ENCODE measurements at regions not wholly inside any gene's neighbourhood (a gene's known extent, or its start where the extent isn't known, plus 50 kb on each side); places are given as distances from the start of the nearest gene placed in this dataset.

DNA sequence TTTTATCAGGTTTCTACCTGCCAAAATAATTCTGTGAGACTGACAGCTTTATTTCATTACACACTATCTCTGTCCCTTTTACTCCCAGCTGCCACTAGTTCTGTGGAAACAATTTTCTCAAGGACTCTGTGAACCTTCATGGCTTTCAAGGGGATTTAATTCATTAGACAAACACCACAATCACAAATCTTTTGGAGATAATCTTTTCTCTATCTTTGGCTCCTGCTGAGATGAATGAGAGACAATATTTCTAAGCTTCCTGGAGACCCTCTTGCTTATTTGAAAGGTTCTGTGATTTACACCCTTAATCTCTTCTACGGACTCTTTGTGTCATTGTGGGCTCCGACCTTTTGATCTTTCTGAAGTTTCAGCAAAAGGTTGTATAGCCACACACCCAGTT, 222.6 kb downstream of the PRDM9 start:
- Histone ChIP-seq H3K27ac (ENCODE audit: poor library complexity, severe bottlenecking) (no peak overlapping the region), H3K4me3 (ENCODE audit: severe bottlenecking) (no peak overlapping the region), H3K9me3 (ENCODE audit: severe bottlenecking) (no peaks in the 10 kb centered on the region), H3K36me3 (ENCODE audit: low read depth) (no peaks in the 10 kb centered on the region), H3K27me3 (ENCODE audit: insufficient read depth, poor library complexity, severe bottlenecking) (no peaks in the 10 kb centered on the region), H3K4me1 (ENCODE audit: insufficient read depth, poor library complexity, severe bottlenecking) (peaks cover 7% of the 10 kb centered on the region)
- ATAC-seq (ENCODE audit: low read depth) (no peak), DNase-seq (ENCODE audit: low spot score) (no peak)
- TF ChIP-seq, protein P1, sequence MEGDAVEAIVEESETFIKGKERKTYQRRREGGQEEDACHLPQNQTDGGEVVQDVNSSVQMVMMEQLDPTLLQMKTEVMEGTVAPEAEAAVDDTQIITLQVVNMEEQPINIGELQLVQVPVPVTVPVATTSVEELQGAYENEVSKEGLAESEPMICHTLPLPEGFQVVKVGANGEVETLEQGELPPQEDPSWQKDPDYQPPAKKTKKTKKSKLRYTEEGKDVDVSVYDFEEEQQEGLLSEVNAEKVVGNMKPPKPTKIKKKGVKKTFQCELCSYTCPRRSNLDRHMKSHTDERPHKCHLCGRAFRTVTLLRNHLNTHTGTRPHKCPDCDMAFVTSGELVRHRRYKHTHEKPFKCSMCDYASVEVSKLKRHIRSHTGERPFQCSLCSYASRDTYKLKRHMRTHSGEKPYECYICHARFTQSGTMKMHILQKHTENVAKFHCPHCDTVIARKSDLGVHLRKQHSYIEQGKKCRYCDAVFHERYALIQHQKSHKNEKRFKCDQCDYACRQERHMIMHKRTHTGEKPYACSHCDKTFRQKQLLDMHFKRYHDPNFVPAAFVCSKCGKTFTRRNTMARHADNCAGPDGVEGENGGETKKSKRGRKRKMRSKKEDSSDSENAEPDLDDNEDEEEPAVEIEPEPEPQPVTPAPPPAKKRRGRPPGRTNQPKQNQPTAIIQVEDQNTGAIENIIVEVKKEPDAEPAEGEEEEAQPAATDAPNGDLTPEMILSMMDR (IDR thresholded peaks at IDR 0.05; ENCODE audit: poor library complexity, severe bottlenecking) = no peak

DNA sequence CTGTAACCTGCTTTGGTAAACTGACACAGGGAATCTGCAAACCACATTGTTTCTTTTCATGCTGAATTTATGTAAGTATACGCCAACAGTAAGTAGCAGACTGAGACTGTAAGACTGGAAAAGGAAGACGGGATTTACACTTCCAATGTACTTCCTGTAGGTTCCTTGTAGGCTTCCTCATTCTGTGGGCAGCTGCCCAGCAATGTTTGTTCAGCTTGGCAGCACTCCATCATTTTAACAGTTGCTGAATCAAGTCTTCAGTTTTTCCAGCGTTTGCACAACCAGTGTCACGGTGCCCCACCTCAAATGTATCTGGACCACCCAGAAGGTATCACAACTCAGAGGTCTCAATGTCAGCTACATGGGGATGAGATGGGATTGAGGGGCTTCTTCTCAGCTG, 232.6 kb downstream of the PRDM9 start:
- no peaks in the 10 kb centered on the region for H3K4me1 ChIP-seq (ENCODE audit: insufficient read depth, poor library complexity, severe bottlenecking)
- H3K27ac ChIP-seq (ENCODE audit: poor library complexity, severe bottlenecking) = no peak overlapping the region
- TF ChIP-seq, protein P1 (IDR thresholded peaks at IDR 0.05; ENCODE audit: poor library complexity, severe bottlenecking) = no peak
- H3K27me3 ChIP-seq (ENCODE audit: insufficient read depth, poor library complexity, severe bottlenecking) = no peaks in the 10 kb centered on the region
- DNase-seq (ENCODE audit: low spot score) (no peak), ATAC-seq (ENCODE audit: low read depth) (no peak)
- H3K4me3 ChIP-seq (ENCODE audit: severe bottlenecking) = no peak overlapping the region
- no peaks in the 10 kb centered on the region for H3K36me3 ChIP-seq (ENCODE audit: low read depth)
- no peaks in the 10 kb centered on the region for H3K9me3 ChIP-seq (ENCODE audit: severe bottlenecking)

DNA sequence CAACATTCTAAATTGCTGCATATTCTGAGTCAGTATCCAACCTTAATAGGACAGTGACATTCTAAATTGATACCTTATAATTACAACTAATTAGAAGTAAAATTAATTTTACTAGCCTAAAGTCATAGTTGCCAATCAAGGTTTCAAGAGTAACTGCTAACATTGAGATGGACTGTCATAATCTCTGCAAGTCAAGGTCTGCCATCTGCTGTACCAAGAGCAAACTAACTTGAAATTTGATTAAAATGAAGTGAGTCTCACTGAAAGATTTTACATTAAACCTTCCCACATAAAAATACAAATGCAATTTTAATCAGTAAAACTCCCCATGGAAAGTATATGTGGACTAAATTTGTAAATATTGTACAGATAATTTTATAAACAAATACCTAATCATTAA, 235.3 kb downstream of the PRDM9 start:
- no peaks in the 10 kb centered on the region for H3K4me1 ChIP-seq (ENCODE audit: insufficient read depth, poor library complexity, severe bottlenecking)
- no peaks in the 10 kb centered on the region for H3K36me3 ChIP-seq (ENCODE audit: low read depth)
- H3K4me3 ChIP-seq (ENCODE audit: severe bottlenecking) = no peak overlapping the region
- no peak for ATAC-seq (ENCODE audit: low read depth)
- TF ChIP-seq, protein P1 (IDR thresholded peaks at IDR 0.05; ENCODE audit: poor library complexity, severe bottlenecking) = peak; percentile 54
- no peaks in the 10 kb centered on the region for H3K27me3 ChIP-seq (ENCODE audit: insufficient read depth, poor library complexity, severe bottlenecking)
- H3K27ac ChIP-seq (ENCODE audit: poor library complexity, severe bottlenecking) = no peak overlapping the region
- H3K9me3 ChIP-seq (ENCODE audit: severe bottlenecking) = no peaks in the 10 kb centered on the region
- no peak for DNase-seq (ENCODE audit: low spot score)

DNA sequence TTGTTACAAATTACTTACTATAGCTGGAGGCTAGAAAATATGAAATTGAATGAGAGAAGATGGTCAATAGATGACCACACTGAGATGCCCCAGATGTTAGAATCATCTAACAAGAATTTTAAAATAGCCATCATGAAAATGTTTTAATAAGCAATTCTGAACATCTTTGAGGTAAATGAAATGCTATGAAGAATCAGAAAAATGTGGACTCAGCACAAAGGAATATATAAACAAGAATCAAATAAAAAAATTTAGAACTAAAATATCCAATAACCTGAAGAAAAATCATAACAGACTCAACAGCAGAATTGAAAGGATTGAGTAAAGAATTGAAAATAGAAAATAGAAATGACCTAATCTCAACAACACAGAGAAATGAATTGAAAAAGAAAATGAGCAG, 248.5 kb downstream of the PRDM9 start:
- no peak overlapping the region for H3K27ac ChIP-seq (ENCODE audit: poor library complexity, severe bottlenecking)
- TF ChIP-seq, protein P1 (IDR thresholded peaks at IDR 0.05; ENCODE audit: poor library complexity, severe bottlenecking) = no peak
- no peak for DNase-seq (ENCODE audit: low spot score)
- H3K36me3 ChIP-seq (ENCODE audit: low read depth) = no peaks in the 10 kb centered on the region
- no peaks in the 10 kb centered on the region for H3K27me3 ChIP-seq (ENCODE audit: insufficient read depth, poor library complexity, severe bottlenecking)
- ATAC-seq (ENCODE audit: low read depth) = no peak
- no peaks in the 10 kb centered on the region for H3K4me1 ChIP-seq (ENCODE audit: insufficient read depth, poor library complexity, severe bottlenecking)
- no peaks in the 10 kb centered on the region for H3K9me3 ChIP-seq (ENCODE audit: severe bottlenecking)
- H3K4me3 ChIP-seq (ENCODE audit: severe bottlenecking) = no peak overlapping the region

DNA sequence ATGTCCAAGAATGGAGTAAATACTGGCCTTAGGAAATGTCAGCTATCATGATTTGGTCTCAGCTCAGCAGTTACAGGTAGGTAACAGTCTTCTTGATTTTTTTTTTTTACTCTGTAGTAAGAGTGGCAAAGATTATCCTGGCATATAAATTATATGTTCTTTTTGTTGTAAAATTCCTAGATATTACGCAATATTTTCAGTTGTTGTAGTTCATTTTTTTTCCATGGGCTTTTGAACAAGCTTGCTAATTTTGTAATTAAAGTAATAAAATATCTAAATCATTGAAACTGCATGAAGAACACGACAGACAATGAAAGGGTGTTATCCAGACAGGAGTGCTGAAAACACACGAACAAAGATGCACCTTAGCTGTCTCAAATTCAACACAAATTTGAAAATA, 249.4 kb downstream of the PRDM9 start:
- H3K36me3 ChIP-seq (ENCODE audit: low read depth) = no peaks in the 10 kb centered on the region
- H3K4me1 ChIP-seq (ENCODE audit: insufficient read depth, poor library complexity, severe bottlenecking) = no peaks in the 10 kb centered on the region
- ATAC-seq (ENCODE audit: low read depth) (no peak), DNase-seq (ENCODE audit: low spot score) (no peak)
- TF ChIP-seq, protein P1 (IDR thresholded peaks at IDR 0.05; ENCODE audit: poor library complexity, severe bottlenecking) = no peak
- no peak overlapping the region for H3K27ac ChIP-seq (ENCODE audit: poor library complexity, severe bottlenecking)
- no peaks in the 10 kb centered on the region for H3K27me3 ChIP-seq (ENCODE audit: insufficient read depth, poor library complexity, severe bottlenecking)
- H3K9me3 ChIP-seq (ENCODE audit: severe bottlenecking) = no peaks in the 10 kb centered on the region
- no peak overlapping the region for H3K4me3 ChIP-seq (ENCODE audit: severe bottlenecking)

All from RWPE2 (cell line).